Smooth muscle cell (in vitro differentiated cells): ENCODE measurements at regions not wholly inside any gene's neighbourhood (a gene's known extent, or its start where the extent isn't known, plus 50 kb on each side); places are given as distances from the start of the nearest gene placed in this dataset.
"Not testable (repeated sequence)": the region's sequence is repeated elsewhere in the genome, so short reads cannot be mapped to it uniquely, and the experiment has no call there.

Experiments used
- DNase-seq: peaks from one replicate; lab custom pipeline; 2025; ENCODE audit not compliant: unreplicated experiment; lab: John Stamatoyannopoulos, UW
- H2AFZ ChIP-seq: fragments of 200-600 bp; sonication (generic); 2 replicates; pipeline ENCODE4 v1.6.0; 2016; ENCODE audit warnings: antibody characterized with exemption, low read depth, mild to moderate bottlenecking
- H3F3A ChIP-seq: fragments of 200-600 bp; sonication (generic); 2 replicates; pipeline ENCODE4 v1.6.0; 2017; ENCODE audit warnings: antibody characterized with exemption, low read depth
- H3K27ac ChIP-seq: fragments of 200-600 bp; sonication (generic); 2 replicates; pipeline ENCODE4 v1.5.1; 2016; ENCODE audit warnings: low read depth, mild to moderate bottlenecking
- H3K27me3 ChIP-seq: fragments of 200-600 bp; sonication (generic); 2 replicates; pipeline ENCODE4 v1.6.1; 2016; ENCODE audit warnings: low read depth, mild to moderate bottlenecking
- H3K36me3 ChIP-seq: fragments of 200-600 bp; sonication (generic); 2 replicates; pipeline ENCODE4 v1.5.1; 2016; ENCODE audit warnings: low read depth
- H3K4me1 ChIP-seq: fragments of 200-600 bp; sonication (generic); 2 replicates; pipeline ENCODE4 v1.5.1; 2016; ENCODE audit warnings: low read depth
- H3K4me2 ChIP-seq: fragments of 200-600 bp; sonication (generic); 2 replicates; pipeline ENCODE4 v1.6.0; 2016; ENCODE audit warnings: mild to moderate bottlenecking
- H3K4me3 ChIP-seq: fragments of 200-600 bp; sonication (generic); 2 replicates; pipeline ENCODE4 v1.5.1; 2016; ENCODE audit warnings: mild to moderate bottlenecking
- H3K79me2 ChIP-seq: fragments of 200-600 bp; sonication (generic); 2 replicates; pipeline ENCODE4 v1.6.0; 2016; ENCODE audit warnings: low read depth, mild to moderate bottlenecking
- H3K9ac ChIP-seq: fragments of 200-600 bp; sonication (generic); 2 replicates; pipeline ENCODE4 v1.6.0; 2016; ENCODE audit warnings: low read depth
- H3K9me3 ChIP-seq: fragments of 200-600 bp; sonication (generic); replicated peaks from 2 replicates; pipeline ENCODE4 v1.5.1; 2016; ENCODE audit warnings: low read depth
- H4K20me1 ChIP-seq: fragments of 200-600 bp; sonication (generic); 2 replicates; pipeline ENCODE4 v1.6.0; 2016; ENCODE audit warnings: low read depth
- WGBS: methylation state at CpG from one replicate; pipeline ENCODE4 v1.1.7; 2016; ENCODE audit warnings: low lambda C conversion rate; 5-methylcytosine and 5-hydroxymethylcytosine counted together
- TF ChIP-seq, protein P1 (sequence below): fragments of 200-600 bp; sonication (generic); IDR thresholded peaks from 2 replicates; pipeline ENCODE4 v1.5.1; 2017; ENCODE audit warnings: borderline replicate concordance, mild to moderate bottlenecking, antibody characterized with exemption; ENCODE audit not compliant: insufficient read depth, poor library complexity, severe bottlenecking

DNA sequence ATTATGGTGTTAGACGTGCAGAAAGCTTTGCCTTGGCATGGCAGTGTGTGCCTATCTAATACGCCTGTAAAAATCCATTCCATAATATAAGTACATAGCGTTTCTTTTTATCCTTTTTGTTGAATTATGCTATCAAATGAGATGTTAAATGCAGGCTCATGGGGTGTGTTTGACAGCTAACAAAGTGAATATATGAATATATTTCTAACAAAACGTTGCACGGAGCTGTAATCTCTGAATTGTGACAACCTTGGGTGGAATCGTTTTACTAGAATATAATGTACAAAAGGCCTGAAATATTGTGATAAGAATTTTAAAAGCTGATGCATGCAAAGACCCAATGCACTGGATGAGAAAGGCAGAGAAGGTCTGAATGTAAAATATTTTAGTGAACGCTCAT lies 763.7 kb upstream of the TMEM132C start:
- Histone ChIP-seq H3K36me3 (no peaks in the 10 kb centered on the region), H3K9ac (no peak overlapping the region), H4K20me1 (no peaks in the 10 kb centered on the region), H3K4me2 (no peak overlapping the region), H2AFZ (no peak overlapping the region), H3K27me3 (no peaks in the 10 kb centered on the region), H3K4me3 (no peak overlapping the region), H3K79me2 (no peaks in the 10 kb centered on the region), H3K27ac (no peak overlapping the region), H3K4me1 (no peaks in the 10 kb centered on the region), H3K9me3 (no peaks in the 10 kb centered on the region), H3F3A (no peaks in the 10 kb centered on the region)
- 90% methylated on average over 7 of the region's 7 CpGs for WGBS
- no peak for DNase-seq
- TF ChIP-seq, protein P1, sequence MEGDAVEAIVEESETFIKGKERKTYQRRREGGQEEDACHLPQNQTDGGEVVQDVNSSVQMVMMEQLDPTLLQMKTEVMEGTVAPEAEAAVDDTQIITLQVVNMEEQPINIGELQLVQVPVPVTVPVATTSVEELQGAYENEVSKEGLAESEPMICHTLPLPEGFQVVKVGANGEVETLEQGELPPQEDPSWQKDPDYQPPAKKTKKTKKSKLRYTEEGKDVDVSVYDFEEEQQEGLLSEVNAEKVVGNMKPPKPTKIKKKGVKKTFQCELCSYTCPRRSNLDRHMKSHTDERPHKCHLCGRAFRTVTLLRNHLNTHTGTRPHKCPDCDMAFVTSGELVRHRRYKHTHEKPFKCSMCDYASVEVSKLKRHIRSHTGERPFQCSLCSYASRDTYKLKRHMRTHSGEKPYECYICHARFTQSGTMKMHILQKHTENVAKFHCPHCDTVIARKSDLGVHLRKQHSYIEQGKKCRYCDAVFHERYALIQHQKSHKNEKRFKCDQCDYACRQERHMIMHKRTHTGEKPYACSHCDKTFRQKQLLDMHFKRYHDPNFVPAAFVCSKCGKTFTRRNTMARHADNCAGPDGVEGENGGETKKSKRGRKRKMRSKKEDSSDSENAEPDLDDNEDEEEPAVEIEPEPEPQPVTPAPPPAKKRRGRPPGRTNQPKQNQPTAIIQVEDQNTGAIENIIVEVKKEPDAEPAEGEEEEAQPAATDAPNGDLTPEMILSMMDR: no peak

DNA sequence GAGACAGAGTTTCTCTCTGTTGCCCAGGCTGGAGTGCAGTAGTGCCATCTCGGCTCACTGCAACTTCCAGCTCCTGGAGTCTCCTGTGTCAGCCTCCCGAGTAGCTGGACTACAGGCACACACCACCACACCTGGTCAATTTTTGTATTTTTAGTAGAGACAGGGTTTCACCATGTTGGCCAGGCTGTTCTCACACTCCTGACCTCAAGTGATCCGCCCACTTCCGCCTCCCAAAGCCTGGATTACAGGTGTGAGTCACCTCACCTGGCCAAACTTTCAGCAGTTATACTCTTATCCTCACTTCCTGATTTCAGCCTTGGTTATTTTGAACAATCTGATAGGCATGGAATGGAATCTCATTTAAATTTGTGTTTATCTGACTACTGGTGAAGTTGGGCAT lies 763.0 kb upstream of the TMEM132C start:
- H3K4me2 ChIP-seq, H2AFZ ChIP-seq, H3K27me3 ChIP-seq, DNase-seq, H3K9me3 ChIP-seq, H3K4me1 ChIP-seq, H3K36me3 ChIP-seq, H4K20me1 ChIP-seq, H3K9ac ChIP-seq, H3K27ac ChIP-seq, H3F3A ChIP-seq, H3K4me3 ChIP-seq, H3K79me2 ChIP-seq: not testable (repeated sequence)
- 90% methylated on average over 4 of the region's 4 CpGs for WGBS

DNA sequence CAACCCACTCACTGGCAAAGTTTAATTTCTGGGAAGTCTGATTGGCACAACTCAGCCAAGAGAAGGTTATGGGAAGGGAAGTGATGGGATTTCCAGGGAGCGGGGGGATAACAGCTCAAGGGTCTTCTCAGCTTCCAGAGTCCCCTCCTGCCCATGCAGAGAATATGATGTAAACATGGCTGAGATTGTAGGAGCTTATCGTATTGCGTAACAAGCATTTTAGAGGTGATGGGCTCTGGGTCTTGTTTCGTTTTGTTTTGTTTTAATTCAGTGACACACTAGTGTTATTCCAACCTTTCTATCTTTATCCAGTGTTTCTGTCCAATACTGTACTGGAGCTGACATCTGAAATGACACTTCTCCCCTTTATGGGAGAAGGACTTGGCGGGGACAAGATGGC lies 762.1 kb upstream of the TMEM132C start:
- Histone ChIP-seq H3K4me2 (no peak overlapping the region), H3K4me3 (no peak overlapping the region), H3K27ac (no peak overlapping the region), H4K20me1 (no peaks in the 10 kb centered on the region), H3K36me3 (no peaks in the 10 kb centered on the region), H3K4me1 (no peaks in the 10 kb centered on the region), H3K9ac (no peak overlapping the region), H3K27me3 (no peaks in the 10 kb centered on the region), H3K9me3 (no peaks in the 10 kb centered on the region), H3K79me2 (no peaks in the 10 kb centered on the region), H3F3A (no peaks in the 10 kb centered on the region), H2AFZ (no peak overlapping the region)
- 96% methylated on average over 5 of the region's 5 CpGs for WGBS
- TF ChIP-seq, protein P1: no peak
- DNase-seq: no peak

DNA sequence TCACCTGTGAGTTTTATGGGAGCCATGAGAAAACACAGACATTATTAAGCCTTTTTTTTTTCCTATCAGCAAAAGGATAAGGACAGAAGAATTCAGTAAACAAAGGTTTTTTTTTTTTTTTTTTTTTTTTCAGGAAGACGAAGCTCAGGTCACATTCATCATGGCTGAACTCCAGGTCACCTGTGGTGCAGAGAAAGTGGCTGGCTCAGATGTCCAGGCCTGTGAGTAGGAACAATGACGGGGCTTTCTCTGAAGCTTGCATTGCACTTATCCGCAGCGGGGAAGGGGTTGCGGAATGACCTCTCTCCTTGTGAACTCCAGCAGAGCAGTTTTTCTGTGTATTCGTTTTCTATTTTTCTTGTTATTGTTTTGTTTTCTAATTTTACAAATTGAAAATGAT lies 759.6 kb upstream of the TMEM132C start:
- Histone ChIP-seq H3K27ac (no peak overlapping the region), H3K9me3 (no peaks in the 10 kb centered on the region), H4K20me1 (no peaks in the 10 kb centered on the region), H3K4me3 (no peak overlapping the region), H3K9ac (no peak overlapping the region), H3K79me2 (no peaks in the 10 kb centered on the region), H3K27me3 (no peaks in the 10 kb centered on the region), H3F3A (no peaks in the 10 kb centered on the region), H3K36me3 (no peaks in the 10 kb centered on the region), H2AFZ (no peak overlapping the region), H3K4me1 (no peaks in the 10 kb centered on the region), H3K4me2 (no peak overlapping the region)
- TF ChIP-seq, protein P1: no peak
- DNase-seq: no peak
- 91% methylated on average over 6 of the region's 6 CpGs for WGBS
